GM12878 (cell line): ENCODE measurements at regions not wholly inside any gene's neighbourhood (a gene's known extent, or its start where the extent isn't known, plus 50 kb on each side); places are given as distances from the start of the nearest gene placed in this dataset.

ENCODE experiments used
- ATAC-seq: fragments of 200-7000 bp; cut with Tn5 transposase; 3 replicates; pipeline ENCODE4 v1.9.1; 2020; ENCODE audit warnings: mild to moderate bottlenecking, moderate library complexity
- BruUV-seq: library from RNA; stranded (reverse); fragments of 400-500 nt; replicated peaks from 2 replicates; lab custom pipeline; 2021; lab: Mats Ljungman, UMichigan
- CTCF ChIA-PET: fragments of 300-600 bp; sonication (Branson Sonifier 250); formaldehyde crosslinking; extraction: SDS; loops from one replicate; lab custom pipeline; 2021; ENCODE audit warnings: inconsistent platforms; lab: Yijun Ruan, JAX
- POLR2A ChIA-PET: fragments of 350-600 bp; formaldehyde crosslinking; extraction: SDS; loops from one replicate; lab custom pipeline; 2021; ENCODE audit warnings: inconsistent platforms; lab: Charles Lee
- RAD21 ChIA-PET: fragments of 300-600 bp; sonication (Branson Sonifier 250); formaldehyde crosslinking; loops from one replicate; lab custom pipeline; 2023; ENCODE audit warnings: antibody characterized with exemption; ENCODE audit not compliant: unreplicated experiment; lab: Charles Lee
- SMC1A ChIA-PET: fragments of 300-600 bp; sonication (Branson Sonifier 250); formaldehyde crosslinking; loops from one replicate; lab custom pipeline; 2023; ENCODE audit not compliant: unreplicated experiment, uncharacterized antibody; lab: Charles Lee
- DNase-seq: peaks from one replicate; pipeline ENCODE4 v3.0.0-alpha.2; 2011; ENCODE audit warnings: low read depth, low spot score
- FAIRE-seq: peaks from 3 replicates; lab custom pipeline; 2011; peaks lifted over from hg19 to GRCh38; lab: Jason Lieb, UNC
- H2AFZ ChIP-seq: 2 replicates; pipeline ENCODE4 v1.6.0; 2011; ENCODE audit warnings: low read depth, low read length, control low read depth; ENCODE audit not compliant: control insufficient read depth
- H3K27ac ChIP-seq: 2 replicates; pipeline ENCODE4 v1.5.1; 2011; ENCODE audit warnings: control low read depth; ENCODE audit not compliant: control insufficient read depth, insufficient read depth
- H3K27me3 ChIP-seq, 2 experiments: replicated peaks in 1 of 2; 2 replicates each; pipeline versions ENCODE4 v1.6.0 to v1.6.1; 2011; ENCODE audit warnings: low read length in 1 of 2; ENCODE audit not compliant: control insufficient read depth in 2 of 2, insufficient read depth in 2 of 2
- H3K36me3 ChIP-seq, 2 experiments: 2 replicates each; pipeline ENCODE4 v1.5.1; 2011; ENCODE audit warnings: low read length in 1 of 2; ENCODE audit not compliant: control insufficient read depth in 2 of 2, insufficient read depth in 2 of 2
- H3K4me1 ChIP-seq: 2 replicates; pipeline ENCODE4 v1.6.1; 2011; ENCODE audit warnings: mild to moderate bottlenecking, low read length, moderate library complexity, mixed read lengths; ENCODE audit not compliant: control insufficient read depth, insufficient read depth
- H3K4me2 ChIP-seq: 2 replicates; pipeline ENCODE4 v1.6.0; 2011; ENCODE audit warnings: control low read depth; ENCODE audit not compliant: control insufficient read depth, insufficient read depth
- H3K4me3 ChIP-seq: fragments of 200-600 bp; sonication (generic); 2 replicates; pipeline ENCODE4 v1.5.1; 2016
- H3K79me2 ChIP-seq: 2 replicates; pipeline ENCODE4 v1.6.0; 2011; ENCODE audit warnings: low read length; ENCODE audit not compliant: control insufficient read depth, insufficient read depth
- H3K9ac ChIP-seq: 2 replicates; pipeline ENCODE4 v1.8.0; 2011; ENCODE audit warnings: low read length, control low read depth, mixed read lengths; ENCODE audit not compliant: control insufficient read depth, insufficient read depth
- H3K9me3 ChIP-seq: replicated peaks from 3 replicates; pipeline ENCODE4 v1.5.1; 2011; ENCODE audit warnings: mild to moderate bottlenecking, low read length; ENCODE audit not compliant: control insufficient read depth, insufficient read depth
- H4K20me1 ChIP-seq: 2 replicates; pipeline ENCODE4 v1.6.0; 2011; ENCODE audit not compliant: control insufficient read depth, insufficient read depth
- ATF7 ChIP-seq: fragments of 450-650 bp; IDR thresholded peaks from 2 replicates; pipeline ENCODE4 v1.6.1; 2016; ENCODE audit warnings: low read depth, mild to moderate bottlenecking
- BRCA1 ChIP-seq: IDR thresholded peaks from 2 replicates; pipeline ENCODE4 v1.6.1; 2011; ENCODE audit warnings: low read depth, low read length, improper control_type of control experiment
- CHD2 ChIP-seq: IDR thresholded peaks from 2 replicates; pipeline ENCODE4 v1.6.1; 2011; ENCODE audit warnings: low read depth, low read length, improper control_type of control experiment, borderline replicate concordance
- EGR1 ChIP-seq, 2 experiments: IDR thresholded peaks; 1 replicate in 1 of 2; 2 replicates in 1 of 2; pipeline ENCODE4 v1.6.1; 2011 to 2012; ENCODE audit warnings: low read depth in 2 of 2, low read length in 2 of 2, borderline replicate concordance in 1 of 2, mild to moderate bottlenecking in 1 of 2, moderate library complexity in 1 of 2
- FOXK2 ChIP-seq: fragments of 450-650 bp; IDR thresholded peaks from 2 replicates; pipeline ENCODE4 v1.6.1; 2017; ENCODE audit warnings: mild to moderate bottlenecking, moderate library complexity
- HDAC6 ChIP-seq: fragments of 200-600 bp; sonication (generic); IDR thresholded peaks from one replicate; pipeline ENCODE4 v1.8.0; 2017; ENCODE audit warnings: antibody characterized with exemption; ENCODE audit not compliant: unreplicated experiment
- MYB ChIP-seq: fragments of 150-350 bp; IDR thresholded peaks from 2 replicates; pipeline ENCODE4 v1.6.1; 2014; ENCODE audit warnings: mild to moderate bottlenecking, low read depth, low read length, borderline replicate concordance
- NR2F1 ChIP-seq: fragments of 450-650 bp; conservative IDR thresholded peaks from 2 replicates; pipeline ENCODE4 v1.6.1; 2017; ENCODE audit warnings: mild to moderate bottlenecking
- NRF1 ChIP-seq: conservative IDR thresholded peaks from 2 replicates; pipeline ENCODE4 v1.6.1; 2011; ENCODE audit warnings: mild to moderate bottlenecking, low read depth, low read length, improper control_type of control experiment
- PAX5 ChIP-seq: IDR thresholded peaks from 2 replicates; pipeline ENCODE4 v1.6.1; 2011; ENCODE audit warnings: low read depth, low read length, borderline replicate concordance
- RAD21 ChIP-seq: IDR thresholded peaks from 2 replicates; pipeline ENCODE4 v1.6.1; 2011; ENCODE audit warnings: mild to moderate bottlenecking, low read depth, low read length, moderate library complexity; ENCODE audit not compliant: insufficient read depth
- RBBP5 ChIP-seq: fragments of 200-600 bp; sonication (generic); conservative IDR thresholded peaks from 2 replicates; pipeline ENCODE4 v1.6.1; 2016
- RCOR1 ChIP-seq: conservative IDR thresholded peaks from 2 replicates; pipeline ENCODE4 v1.6.1; 2012; ENCODE audit warnings: low read depth, low read length, improper control_type of control experiment
- SREBF1 ChIP-seq: IDR thresholded peaks from 2 replicates; pipeline ENCODE4 v1.6.1; 2012; ENCODE audit warnings: mild to moderate bottlenecking, low read length
- YY1 ChIP-seq: IDR thresholded peaks from 2 replicates; pipeline ENCODE4 v1.6.1; 2011; ENCODE audit warnings: low read depth, mild to moderate bottlenecking, low read length
- ZSCAN29 ChIP-seq: fragments of 450-650 bp; IDR thresholded peaks from 2 replicates; pipeline ENCODE4 v1.6.1; 2017; ENCODE audit warnings: mild to moderate bottlenecking, moderate library complexity
- WGBS: methylation state at CpG from one replicate; pipeline ENCODE4 v1.1.6; 2016; ENCODE audit warnings: low lambda C conversion rate; ENCODE audit not compliant: insufficient replicate concordance, insufficient coverage; ENCODE audit errors: missing lambda C conversion rate; 5-methylcytosine and 5-hydroxymethylcytosine counted together
- in situ Hi-C: fragments of 300-500 bp; cut with MboI; formaldehyde crosslinking; loops from 9 replicates; pipeline ENCODE4 v1.14.3; 2018; ENCODE audit warnings: mixed read lengths
- intact Hi-C: fragments of 100-400 bp; cut with micrococcal nuclease; formaldehyde crosslinking; loops from one replicate; pipeline ENCODE4 v1.14.2; 2022; ENCODE audit not compliant: unreplicated experiment
- TF ChIP-seq, protein P1 (sequence below): IDR thresholded peaks from 2 replicates; pipeline ENCODE4 v1.6.1; 2011; ENCODE audit warnings: low read depth, mild to moderate bottlenecking, low read length, moderate library complexity, borderline replicate concordance; ENCODE audit errors: extremely low read depth
- TF ChIP-seq, protein P2 (sequence below): fragments of 450-650 bp; formaldehyde crosslinking; IDR thresholded peaks from 2 replicates; pipeline ENCODE4 v1.4.0; 2022; ENCODE audit warnings: mild to moderate bottlenecking, moderate library complexity
- TF ChIP-seq, protein P3 (sequence below), 3 experiments: IDR thresholded peaks in 2 of 3; conservative IDR thresholded peaks in 1 of 3; 2 replicates each; pipeline ENCODE4 v1.5.1; 2011; ENCODE audit warnings: low read depth in 3 of 3, low read length in 3 of 3, mild to moderate bottlenecking in 3 of 3, control low read depth in 2 of 3, moderate library complexity in 2 of 3, inconsistent platforms in 1 of 3, mixed read lengths in 1 of 3; ENCODE audit not compliant: control insufficient read depth in 2 of 3, insufficient read depth in 1 of 3; ENCODE audit errors: extremely low read depth in 1 of 3

- TF ChIP-seq PAX5, result no peak
- TF ChIP-seq, protein P1, sequence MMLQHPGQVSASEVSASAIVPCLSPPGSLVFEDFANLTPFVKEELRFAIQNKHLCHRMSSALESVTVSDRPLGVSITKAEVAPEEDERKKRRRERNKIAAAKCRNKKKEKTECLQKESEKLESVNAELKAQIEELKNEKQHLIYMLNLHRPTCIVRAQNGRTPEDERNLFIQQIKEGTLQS, result no peak
- no peak for TF ChIP-seq MYB
- TF ChIP-seq NR2F1, result no peak
- no peak for TF ChIP-seq BRCA1
- no peak for TF ChIP-seq YY1
- TF ChIP-seq SREBF1, result no peak
- no peak for TF ChIP-seq NRF1
These were observed 196.4 kb downstream of the UTRN start (continued) for GRCh38 chr6:144481527-144481926.

GRCh38 chr6:144482142-144482541, 197.0 kb downstream of the UTRN start:
- BruUV-seq, result no TSS peak
- ChIA-PET SMC1A (interaction anchor here (0.6 to 3.8 kb wide), 16 partner anchors 9 to 377 kb away, joined by 3 to 24 read pairs (median 4); no protein-coding TSS in a partner anchor), POLR2A (no interaction called here), RAD21 (interaction anchor here (0.6 to 4.1 kb wide), 18 partner anchors 9 to 907 kb away, joined by 3 to 35 read pairs (median 4); no protein-coding TSS in a partner anchor), CTCF (interaction anchor here (0.7 to 3.7 kb wide), 32 partner anchors 9 to 542 kb away, joined by 3 to 44 read pairs (median 4); no protein-coding TSS in a partner anchor)
- intact Hi-C loops, result loop anchor here (1.0 to 10.0 kb wide), 4 partner anchors 135 to 377 kb away; no protein-coding TSS in a partner anchor
- Histone ChIP-seq H3K79me2 (no peaks in the 10 kb centered on the region), H3K27ac (no peak overlapping the region), H3K4me2 (no peak overlapping the region), H4K20me1 (no peaks in the 10 kb centered on the region), H3K4me1 (no peaks in the 10 kb centered on the region), H2AFZ (no peak overlapping the region), H3K36me3 (peaks cover 0 to 16% of the 10 kb centered on the region in 2 experiments; a peak in 2 of 4 replicates), H3K9ac (no peak overlapping the region), H3K9me3 (no peaks in the 10 kb centered on the region), H3K27me3 (no peaks in the 10 kb centered on the region), H3K4me3 (no peak overlapping the region)
- FAIRE-seq, result peak; percentile 99
- peak; percentile 20 for DNase-seq
- WGBS, result 4% methylated on average over 4 of the region's 4 CpGs
- ATAC-seq, result peak; percentile 92
- in situ Hi-C loops, result loop anchor here (5.0 kb wide), 1 partner anchor 385 kb away; the partner anchor contains the start of gene SF3B5
- TF ChIP-seq HDAC6, result no peak
- TF ChIP-seq CHD2, result no peak
- TF ChIP-seq ATF7, result no peak
- no peak for TF ChIP-seq EGR1 (IDR thresholded peaks at IDR 0.05; ENCODE audit: borderline replicate concordance in 1 of 2, low read depth in 2 of 2, low read length in 2 of 2)
- TF ChIP-seq, protein P2, sequence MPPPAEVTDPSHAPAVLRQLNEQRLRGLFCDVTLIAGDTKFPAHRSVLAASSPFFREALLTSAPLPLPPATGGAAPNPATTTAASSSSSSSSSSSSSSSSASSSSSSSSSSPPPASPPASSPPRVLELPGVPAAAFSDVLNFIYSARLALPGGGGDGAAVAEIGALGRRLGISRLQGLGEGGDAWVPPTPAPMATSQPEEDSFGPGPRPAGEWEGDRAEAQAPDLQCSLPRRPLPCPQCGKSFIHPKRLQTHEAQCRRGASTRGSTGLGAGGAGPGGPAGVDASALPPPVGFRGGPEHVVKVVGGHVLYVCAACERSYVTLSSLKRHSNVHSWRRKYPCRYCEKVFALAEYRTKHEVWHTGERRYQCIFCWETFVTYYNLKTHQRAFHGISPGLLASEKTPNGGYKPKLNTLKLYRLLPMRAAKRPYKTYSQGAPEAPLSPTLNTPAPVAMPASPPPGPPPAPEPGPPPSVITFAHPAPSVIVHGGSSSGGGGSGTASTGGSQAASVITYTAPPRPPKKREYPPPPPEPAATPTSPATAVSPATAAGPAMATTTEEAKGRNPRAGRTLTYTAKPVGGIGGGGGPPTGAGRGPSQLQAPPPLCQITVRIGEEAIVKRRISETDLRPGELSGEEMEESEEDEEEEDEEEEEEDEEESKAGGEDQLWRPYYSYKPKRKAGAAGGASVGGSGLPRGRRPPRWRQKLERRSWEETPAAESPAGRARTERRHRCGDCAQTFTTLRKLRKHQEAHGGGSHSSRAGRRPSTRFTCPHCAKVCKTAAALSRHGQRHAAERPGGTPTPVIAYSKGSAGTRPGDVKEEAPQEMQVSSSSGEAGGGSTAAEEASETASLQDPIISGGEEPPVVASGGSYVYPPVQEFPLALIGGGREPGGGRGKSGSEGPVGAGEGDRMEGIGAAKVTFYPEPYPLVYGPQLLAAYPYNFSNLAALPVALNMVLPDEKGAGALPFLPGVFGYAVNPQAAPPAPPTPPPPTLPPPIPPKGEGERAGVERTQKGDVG (CRISPR knock-in tag), result no peak
- TF ChIP-seq RAD21, result peak; percentile 73
- no peak for TF ChIP-seq FOXK2
- no peak for TF ChIP-seq RBBP5
- TF ChIP-seq YY1, result 0 out of 2 replicates have a peak, but pooled peaks have one; percentile 47
- no peak for TF ChIP-seq RCOR1
- TF ChIP-seq, protein P3, sequence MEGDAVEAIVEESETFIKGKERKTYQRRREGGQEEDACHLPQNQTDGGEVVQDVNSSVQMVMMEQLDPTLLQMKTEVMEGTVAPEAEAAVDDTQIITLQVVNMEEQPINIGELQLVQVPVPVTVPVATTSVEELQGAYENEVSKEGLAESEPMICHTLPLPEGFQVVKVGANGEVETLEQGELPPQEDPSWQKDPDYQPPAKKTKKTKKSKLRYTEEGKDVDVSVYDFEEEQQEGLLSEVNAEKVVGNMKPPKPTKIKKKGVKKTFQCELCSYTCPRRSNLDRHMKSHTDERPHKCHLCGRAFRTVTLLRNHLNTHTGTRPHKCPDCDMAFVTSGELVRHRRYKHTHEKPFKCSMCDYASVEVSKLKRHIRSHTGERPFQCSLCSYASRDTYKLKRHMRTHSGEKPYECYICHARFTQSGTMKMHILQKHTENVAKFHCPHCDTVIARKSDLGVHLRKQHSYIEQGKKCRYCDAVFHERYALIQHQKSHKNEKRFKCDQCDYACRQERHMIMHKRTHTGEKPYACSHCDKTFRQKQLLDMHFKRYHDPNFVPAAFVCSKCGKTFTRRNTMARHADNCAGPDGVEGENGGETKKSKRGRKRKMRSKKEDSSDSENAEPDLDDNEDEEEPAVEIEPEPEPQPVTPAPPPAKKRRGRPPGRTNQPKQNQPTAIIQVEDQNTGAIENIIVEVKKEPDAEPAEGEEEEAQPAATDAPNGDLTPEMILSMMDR (IDR thresholded peaks at IDR 0.05 in 2 of 3, conservative IDR thresholded peaks at IDR 0.05 in 1 of 3; ENCODE audit: control insufficient read depth in 2 of 3, extremely low read depth in 1 of 3, insufficient read depth in 1 of 3, low read depth in 3 of 3, low read length in 3 of 3), result peak; percentile 63 to 79 (median 73); a peak in 5 of 6 replicates
- no peak for TF ChIP-seq ZSCAN29
